Neural progenitor cell (in vitro differentiated cells): ENCODE measurements at regions not wholly inside any gene's neighbourhood (a gene's known extent, or its start where the extent isn't known, plus 50 kb on each side); places are given as distances from the start of the nearest gene placed in this dataset.

ENCODE experiments used
- CTCF ChIP-seq: fragments of 200-600 bp; sonication (generic); IDR thresholded peaks from 2 replicates; pipeline ENCODE4 v1.5.1; 2017; ENCODE audit warnings: antibody characterized with exemption, mild to moderate bottlenecking
- EZH2 ChIP-seq: fragments of 200-600 bp; sonication (generic); IDR thresholded peaks from 2 replicates; pipeline ENCODE4 v1.6.1; 2017; ENCODE audit warnings: antibody characterized with exemption, mild to moderate bottlenecking, moderate library complexity
- EZH2phosphoT487 ChIP-seq: fragments of 200-600 bp; sonication (generic); IDR thresholded peaks from 2 replicates; pipeline ENCODE4 v1.6.1; 2017; ENCODE audit warnings: antibody characterized with exemption

- TF ChIP-seq CTCF (no peak), EZH2 (no peak), EZH2phosphoT487 (no peak)
Observed at GRCh38 chr7:24140001-24140400, 144.0 kb upstream of the NPY start.
